ENCODE measurements at regions not wholly inside any gene's neighbourhood (a gene's known extent, or its start where the extent isn't known, plus 50 kb on each side); places are given as distances from the start of the nearest gene placed in this dataset.

- DNase-seq, result no peak
Observed at GRCh38 chr2:42108852-42109251, 60.3 kb upstream of the EML4 start.

- no peak for DNase-seq
Observed at GRCh38 chr2:42109959-42110640, 59.1 kb upstream of the EML4 start.

- DNase-seq, result no peak
Observed at GRCh38 chr2:42110641-42111322, 58.4 kb upstream of the EML4 start.

GRCh38 chr2:42112418-42112817 lies 56.7 kb upstream of the EML4 start:
- DNase-seq, result no peak

- no peak for DNase-seq
Observed at GRCh38 chr2:42113452-42113851, 55.7 kb upstream of the EML4 start.

- no peak for DNase-seq
Observed at GRCh38 chr2:42114091-42114490, 55.1 kb upstream of the EML4 start.

- DNase-seq, result no peak
Observed at GRCh38 chr2:42115588-42115987, 53.6 kb upstream of the EML4 start.

GRCh38 chr2:42116195-42117181 lies 52.7 kb upstream of the EML4 start:
- DNase-seq, result no peak

GRCh38 chr2:42117182-42117579 lies 52.0 kb upstream of the EML4 start:
- DNase-seq, result no peak

GRCh38 chr2:42117923-42118753 lies 51.0 kb upstream of the EML4 start:
- peak; percentile 47 for DNase-seq

- no peak for DNase-seq
Observed at GRCh38 chr2:42118754-42119569, 50.2 kb upstream of the EML4 start.
